CD14-positive monocyte (primary cell): ENCODE measurements at regions not wholly inside any gene's neighbourhood (a gene's known extent, or its start where the extent isn't known, plus 50 kb on each side); places are given as distances from the start of the nearest gene placed in this dataset.

ENCODE experiments used
- DNase-seq, 3 donors: peaks; one replicate each; pipeline ENCODE4 v3.0.0-alpha.2; 2011 to 2022
- H2AFZ ChIP-seq: 2 replicates; pipeline ENCODE4 v1.6.0; 2012; ENCODE audit warnings: mild to moderate bottlenecking, low read depth, low read length, inconsistent platforms; ENCODE audit not compliant: insufficient read depth, poor library complexity, severe bottlenecking
- H3K27ac ChIP-seq, 2 donors: 1 replicate in 1 of 2; 2 replicates in 1 of 2; pipeline ENCODE4 v1.5.1; 2012 to 2013; ENCODE audit warnings: low read length in 2 of 2, control low read depth in 1 of 2, inconsistent platforms in 1 of 2, low read depth in 1 of 2, mild to moderate bottlenecking in 1 of 2
- H3K27me3 ChIP-seq, 2 donors: one replicate each; pipeline versions ENCODE4 v1.6.0 to v1.6.1; 2011 to 2013; ENCODE audit warnings: low read length in 2 of 2; ENCODE audit not compliant: control insufficient read depth in 2 of 2, insufficient read depth in 2 of 2
- H3K36me3 ChIP-seq, 2 donors: replicated peaks in 1 of 2; 1 replicate in 1 of 2; 2 replicates in 1 of 2; pipeline versions ENCODE4 v1.5.1 to v1.6.1; 2012 to 2013; ENCODE audit warnings: low read length in 2 of 2, control low read depth in 1 of 2, inconsistent platforms in 1 of 2, mild to moderate bottlenecking in 1 of 2; ENCODE audit not compliant: insufficient read depth in 2 of 2, control insufficient read depth in 1 of 2
- H3K4me1 ChIP-seq, 2 donors: 1 replicate in 1 of 2; 2 replicates in 1 of 2; pipeline versions ENCODE4 v1.5.1 to v1.6.1; 2012 to 2013; ENCODE audit warnings: low read length in 2 of 2, control low read depth in 1 of 2, inconsistent platforms in 1 of 2, mild to moderate bottlenecking in 1 of 2, moderate library complexity in 1 of 2; ENCODE audit not compliant: insufficient read depth in 2 of 2, control insufficient read depth in 1 of 2
- H3K4me2 ChIP-seq: replicated peaks from 2 replicates; pipeline ENCODE3; 2012; ENCODE audit warnings: low read length, moderate library complexity, mild to moderate bottlenecking; ENCODE audit not compliant: poor library complexity, severe bottlenecking; ENCODE audit errors: extremely low read depth
- H3K4me3 ChIP-seq, 3 experiments: fragments of 200-600 bp in 1 of 3; sonication (generic) in 1 of 3; replicated peaks in 1 of 3; 1 replicate in 2 of 3; 2 replicates in 1 of 3; pipeline ENCODE4 v1.5.1; 2011 to 2013; ENCODE audit warnings: low read length in 3 of 3, mild to moderate bottlenecking in 3 of 3, control low read depth in 2 of 3, low read depth in 2 of 3, inconsistent platforms in 1 of 3, moderate library complexity in 1 of 3
- H3K79me2 ChIP-seq: 2 replicates; pipeline ENCODE4 v1.6.0; 2012; ENCODE audit warnings: mild to moderate bottlenecking, control low read depth, inconsistent platforms, low read length, moderate library complexity; ENCODE audit not compliant: insufficient read depth
- H3K9ac ChIP-seq: 2 replicates; pipeline ENCODE4 v1.6.0; 2017; ENCODE audit warnings: low read length, mild to moderate bottlenecking; ENCODE audit not compliant: insufficient read depth, poor library complexity, severe bottlenecking
- H3K9me3 ChIP-seq, 2 donors: replicated peaks in 1 of 2; 1 replicate in 1 of 2; 2 replicates in 1 of 2; pipeline versions ENCODE4 v1.5.1 to v1.6.1; 2012 to 2013; ENCODE audit warnings: low read length in 2 of 2, control low read depth in 1 of 2; ENCODE audit not compliant: control insufficient read depth in 1 of 2, insufficient read depth in 1 of 2
- H4K20me1 ChIP-seq: 2 replicates; pipeline ENCODE4 v1.6.0; 2012; ENCODE audit warnings: mild to moderate bottlenecking, low read length, control low read depth, moderate library complexity; ENCODE audit not compliant: insufficient read depth
- H3K27ac Mint-ChIP-seq, 7 donors: one replicate each; pipeline ENCODE4 v1.8.0; 2020; ENCODE audit warnings: mild to moderate bottlenecking in 7 of 7, mixed read lengths in 7 of 7, moderate library complexity in 6 of 7, inconsistent platforms in 2 of 7
- H3K27me3 Mint-ChIP-seq, 3 donors: one replicate each; pipeline ENCODE4 v1.8.0; 2021 to 2022; ENCODE audit warnings: low read depth in 3 of 3, mild to moderate bottlenecking in 3 of 3, mixed read lengths in 3 of 3, moderate library complexity in 3 of 3, inconsistent platforms in 1 of 3
- H3K36me3 Mint-ChIP-seq, 2 donors: one replicate each; pipeline ENCODE4 v1.8.0; 2020; ENCODE audit warnings: mixed read lengths in 2 of 2, inconsistent platforms in 1 of 2, mild to moderate bottlenecking in 1 of 2
- H3K4me1 Mint-ChIP-seq: one replicate; pipeline ENCODE4 v1.8.0; 2020; ENCODE audit warnings: mild to moderate bottlenecking, mixed read lengths
- H3K4me3 Mint-ChIP-seq, 2 donors: one replicate each; pipeline ENCODE4 v1.8.0; 2020; ENCODE audit warnings: mild to moderate bottlenecking in 2 of 2, mixed read lengths in 2 of 2, moderate library complexity in 1 of 2
- H3K9me3 Mint-ChIP-seq, 7 donors: one replicate each; pipeline ENCODE4 v1.8.0; 2020 to 2022; ENCODE audit warnings: mixed read lengths in 7 of 7, mild to moderate bottlenecking in 6 of 7, moderate library complexity in 6 of 7, inconsistent platforms in 2 of 7
- WGBS: methylation state at CpG from one replicate; pipeline ENCODE4 v1.1.5; 2013; ENCODE audit warnings: missing lambda C conversion rate; ENCODE audit not compliant: insufficient coverage; 5-methylcytosine and 5-hydroxymethylcytosine counted together
- intact Hi-C, 2 donors: fragments of 100-400 bp; cut with micrococcal nuclease; formaldehyde crosslinking; loops; one replicate each; pipeline versions ENCODE4 v1.15.0 to v1.15.1; 2023
- TF ChIP-seq, protein P1 (sequence below): fragments of 200-600 bp; IDR thresholded peaks from one replicate; pipeline ENCODE4 v1.8.0; 2022; ENCODE audit warnings: antibody characterized with exemption, mild to moderate bottlenecking

DNA sequence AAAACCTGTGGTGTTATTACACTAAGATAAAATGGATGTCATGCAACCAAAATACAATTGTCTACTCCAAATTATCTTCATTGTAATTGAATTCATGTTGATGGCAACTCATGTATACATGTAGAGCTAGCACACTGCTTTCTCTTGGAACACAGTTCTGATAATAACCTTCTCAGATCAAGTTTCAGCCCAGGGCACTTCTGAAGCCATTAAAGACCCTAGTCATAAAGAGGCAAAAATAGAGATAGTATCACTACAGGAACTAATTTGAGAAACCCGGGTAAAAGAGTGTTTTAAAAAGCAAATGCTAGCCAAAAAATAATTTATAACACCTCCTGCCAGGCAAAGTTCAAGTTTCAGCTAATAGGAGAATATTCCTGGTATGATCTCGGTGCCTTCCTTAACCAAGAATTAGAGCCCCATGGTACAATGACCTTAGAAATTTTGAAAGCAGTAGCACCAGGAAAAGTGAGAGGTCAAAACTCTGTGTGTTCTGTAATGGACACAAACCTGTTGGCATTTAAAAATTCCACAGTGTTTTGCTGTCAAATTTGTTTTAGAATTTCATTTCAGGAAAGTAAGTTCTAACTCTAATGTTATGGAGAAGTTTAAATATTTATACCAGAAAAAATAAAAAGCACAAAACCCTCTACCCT, 105.0 kb upstream of the FRMD6 start:
- no peaks in the 10 kb centered on the region for H3K27me3 ChIP-seq
- no peak for DNase-seq
- Mint-ChIP-seq H3K9me3 (peaks cover 0 to 2% (median 0%) of the 10 kb centered on the region in 7 donors), H3K4me3 (no peak overlapping the region), H3K27ac (no peak overlapping the region), H3K27me3 (peaks cover 0 to 3% (median 1%) of the 10 kb centered on the region in 3 donors), H3K36me3 (no peaks in the 10 kb centered on the region), H3K4me1 (no peaks in the 10 kb centered on the region)
- no peak overlapping the region for H3K4me2 ChIP-seq
- intact Hi-C loops: no loop called here
- no peak overlapping the region for H2AFZ ChIP-seq
- no peaks in the 10 kb centered on the region for H3K36me3 ChIP-seq
- H3K4me1 ChIP-seq: no peaks in the 10 kb centered on the region
- H3K27ac ChIP-seq: no peak overlapping the region
- no CpG with 5 or more reads among the region's 2 CpGs for WGBS
- H4K20me1 ChIP-seq: no peaks in the 10 kb centered on the region
- no peak overlapping the region for H3K4me3 ChIP-seq
- no peaks in the 10 kb centered on the region for H3K79me2 ChIP-seq
- no peak overlapping the region for H3K9ac ChIP-seq
- H3K9me3 ChIP-seq: no peaks in the 10 kb centered on the region
- TF ChIP-seq, protein P1, sequence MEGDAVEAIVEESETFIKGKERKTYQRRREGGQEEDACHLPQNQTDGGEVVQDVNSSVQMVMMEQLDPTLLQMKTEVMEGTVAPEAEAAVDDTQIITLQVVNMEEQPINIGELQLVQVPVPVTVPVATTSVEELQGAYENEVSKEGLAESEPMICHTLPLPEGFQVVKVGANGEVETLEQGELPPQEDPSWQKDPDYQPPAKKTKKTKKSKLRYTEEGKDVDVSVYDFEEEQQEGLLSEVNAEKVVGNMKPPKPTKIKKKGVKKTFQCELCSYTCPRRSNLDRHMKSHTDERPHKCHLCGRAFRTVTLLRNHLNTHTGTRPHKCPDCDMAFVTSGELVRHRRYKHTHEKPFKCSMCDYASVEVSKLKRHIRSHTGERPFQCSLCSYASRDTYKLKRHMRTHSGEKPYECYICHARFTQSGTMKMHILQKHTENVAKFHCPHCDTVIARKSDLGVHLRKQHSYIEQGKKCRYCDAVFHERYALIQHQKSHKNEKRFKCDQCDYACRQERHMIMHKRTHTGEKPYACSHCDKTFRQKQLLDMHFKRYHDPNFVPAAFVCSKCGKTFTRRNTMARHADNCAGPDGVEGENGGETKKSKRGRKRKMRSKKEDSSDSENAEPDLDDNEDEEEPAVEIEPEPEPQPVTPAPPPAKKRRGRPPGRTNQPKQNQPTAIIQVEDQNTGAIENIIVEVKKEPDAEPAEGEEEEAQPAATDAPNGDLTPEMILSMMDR: no peak

DNA sequence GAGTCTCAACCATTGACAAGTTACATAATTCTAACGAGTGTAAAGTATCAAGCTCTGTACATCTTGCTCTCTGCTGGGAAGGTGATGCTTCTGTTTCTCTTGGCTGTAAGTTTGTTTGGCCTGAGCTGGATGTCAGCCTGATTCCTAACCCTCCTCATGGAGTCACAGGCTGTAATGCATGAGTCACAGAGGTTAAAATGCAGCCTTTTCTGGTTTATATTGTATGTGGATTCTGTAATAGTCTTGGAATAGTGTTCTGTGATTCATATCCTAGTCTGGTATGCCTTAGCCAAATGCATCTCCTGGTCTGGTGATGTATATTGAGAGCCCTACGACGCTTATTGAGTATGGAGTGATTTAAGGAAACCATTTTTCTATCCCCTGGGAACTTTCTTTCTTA, 104.5 kb upstream of the FRMD6 start:
- no peaks in the 10 kb centered on the region for H3K9me3 ChIP-seq
- peaks cover 0 to 2% (median 0%) of the 10 kb centered on the region in 7 donors for H3K9me3 Mint-ChIP-seq
- TF ChIP-seq, protein P1: no peak
- H3K4me1 ChIP-seq: no peaks in the 10 kb centered on the region
- no peaks in the 10 kb centered on the region for H3K36me3 ChIP-seq
- no peak overlapping the region for H3K27ac ChIP-seq
- H4K20me1 ChIP-seq: no peaks in the 10 kb centered on the region
- intact Hi-C loops: no loop called here
- no peak overlapping the region for H3K9ac ChIP-seq
- peaks cover 0 to 3% (median 3%) of the 10 kb centered on the region in 3 donors for H3K27me3 Mint-ChIP-seq
- no peak overlapping the region for H3K27ac Mint-ChIP-seq
- no peak overlapping the region for H2AFZ ChIP-seq
- H3K4me1 Mint-ChIP-seq: no peaks in the 10 kb centered on the region
- no peaks in the 10 kb centered on the region for H3K27me3 ChIP-seq
- no peak for DNase-seq
- H3K4me3 ChIP-seq: no peak overlapping the region
- H3K4me3 Mint-ChIP-seq: no peak overlapping the region
- H3K4me2 ChIP-seq: no peak overlapping the region
- WGBS: no CpG with 5 or more reads among the region's 3 CpGs
- H3K79me2 ChIP-seq: no peaks in the 10 kb centered on the region
- H3K36me3 Mint-ChIP-seq: no peaks in the 10 kb centered on the region
